Kidney (tissue), 13 donors: ENCODE measurements at regions not wholly inside any gene's neighbourhood (a gene's known extent, or its start where the extent isn't known, plus 50 kb on each side); places are given as distances from the start of the nearest gene placed in this dataset.

Experiments used
- DNase-seq, 5 donors: peaks; one replicate each; pipeline ENCODE4 v3.0.0-alpha.2; 2013 to 2020
- FAIRE-seq: peaks from 2 replicates; lab custom pipeline; 2012; peaks lifted over from hg19 to GRCh38; lab: Jason Lieb, UNC
- H3K27ac ChIP-seq, 2 donors: one replicate each; pipeline ENCODE4 v1.7.0; 2013; ENCODE audit warnings: low read depth in 2 of 2, low read length in 2 of 2, inconsistent platforms in 1 of 2
- H3K27me3 ChIP-seq: one replicate; pipeline ENCODE4 v1.7.1; 2013; ENCODE audit warnings: low read length, inconsistent platforms; ENCODE audit not compliant: control insufficient read depth, insufficient read depth
- H3K36me3 ChIP-seq, 3 donors: one replicate each; pipeline versions ENCODE4 v1.7.0 to v1.7.1; 2013; ENCODE audit warnings: low read length in 3 of 3, control low read depth in 1 of 3, inconsistent platforms in 1 of 3; ENCODE audit not compliant: insufficient read depth in 3 of 3, control insufficient read depth in 2 of 3
- H3K4me1 ChIP-seq, 3 donors: one replicate each; pipeline versions ENCODE4 v1.7.0 to v1.7.1; 2013; ENCODE audit warnings: low read length in 3 of 3, inconsistent platforms in 1 of 3, low read depth in 1 of 3; ENCODE audit not compliant: control insufficient read depth in 2 of 3, insufficient read depth in 2 of 3
- H3K4me3 ChIP-seq, 3 donors: one replicate each; pipeline versions ENCODE4 v1.7.0 to v1.8.1; 2013; ENCODE audit warnings: low read length in 3 of 3, control low read depth in 1 of 3, inconsistent platforms in 1 of 3
- H3K9ac ChIP-seq, 3 donors: one replicate each; pipeline versions ENCODE4 v1.7.0 to v1.7.1; 2013; ENCODE audit warnings: low read length in 3 of 3, control low read depth in 1 of 3, inconsistent platforms in 1 of 3
- H3K9me3 ChIP-seq, 3 donors: one replicate each; pipeline versions ENCODE4 v1.7.0 to v1.7.1; 2013; ENCODE audit warnings: low read length in 3 of 3, control low read depth in 1 of 3, inconsistent platforms in 1 of 3; ENCODE audit not compliant: control insufficient read depth in 2 of 3, insufficient read depth in 1 of 3
- CTCF ChIP-seq: IDR thresholded peaks from 3 replicates; pipeline ENCODE4 v1.5.1; 2012; ENCODE audit warnings: mild to moderate bottlenecking, moderate library complexity, borderline replicate concordance; ENCODE audit not compliant: insufficient read depth; ENCODE audit errors: extremely low read depth
- intact Hi-C: fragments of 100-400 bp; cut with DNase I; formaldehyde crosslinking; loops from one replicate; pipeline ENCODE4 v1.11.1; 2022
- donor health status: control.
- donor health status: control.
- donor health status: control.
- donor health status: control.
- donor health status: control.
- donor health status: DM: yes; HTN: yes; CAD: no.
- donor health status: Normal renal cell carcinoma (clear cell type).

- no peaks in the 10 kb centered on the region for H3K9me3 ChIP-seq
- no peaks in the 10 kb centered on the region for H3K36me3 ChIP-seq
- intact Hi-C loops = no loop called here
- no peak for TF ChIP-seq CTCF
- no peak for FAIRE-seq
- no peaks in the 10 kb centered on the region for H3K4me1 ChIP-seq
- H3K27ac ChIP-seq = no peak overlapping the region
- no peak overlapping the region for H3K9ac ChIP-seq
- no peaks in the 10 kb centered on the region for H3K27me3 ChIP-seq
- no peak overlapping the region for H3K4me3 ChIP-seq
- DNase-seq = no peak
Observed at GRCh38 chr21:30986965-30987364, 51.3 kb downstream of the KRTAP19-8 start.

GRCh38 chr21:30984889-30985288 lies 53.4 kb downstream of the KRTAP19-8 start:
- Histone ChIP-seq H3K36me3 (no peaks in the 10 kb centered on the region), H3K27ac (no peak overlapping the region), H3K27me3 (no peaks in the 10 kb centered on the region), H3K4me3 (no peak overlapping the region), H3K4me1 (no peaks in the 10 kb centered on the region), H3K9me3 (no peaks in the 10 kb centered on the region), H3K9ac (no peak overlapping the region)
- FAIRE-seq (no peak), DNase-seq (no peak)
- intact Hi-C loops = no loop called here
- TF ChIP-seq CTCF = no peak

GRCh38 chr21:30981403-30981802 lies 56.9 kb downstream of the KRTAP19-8 start:
- no peaks in the 10 kb centered on the region for H3K9me3 ChIP-seq
- DNase-seq (no peak), FAIRE-seq (no peak)
- H3K27ac ChIP-seq = no peak overlapping the region
- intact Hi-C loops = no loop called here
- no peak for TF ChIP-seq CTCF
- no peak overlapping the region for H3K4me3 ChIP-seq
- H3K9ac ChIP-seq = no peak overlapping the region
- no peaks in the 10 kb centered on the region for H3K27me3 ChIP-seq
- H3K4me1 ChIP-seq = no peaks in the 10 kb centered on the region
- H3K36me3 ChIP-seq = no peaks in the 10 kb centered on the region

- no peaks in the 10 kb centered on the region for H3K27me3 ChIP-seq
- no peak for TF ChIP-seq CTCF
- no peak overlapping the region for H3K4me3 ChIP-seq
- intact Hi-C loops = no loop called here
- no peaks in the 10 kb centered on the region for H3K9me3 ChIP-seq
- DNase-seq = no peak
- H3K36me3 ChIP-seq = no peaks in the 10 kb centered on the region
- FAIRE-seq = no peak
- H3K4me1 ChIP-seq = no peaks in the 10 kb centered on the region
- H3K9ac ChIP-seq = no peak overlapping the region
- H3K27ac ChIP-seq = no peak overlapping the region
Observed at GRCh38 chr21:30979054-30979453, 59.2 kb downstream of the KRTAP19-8 start.
